ENCODE measurements at regions not wholly inside any gene's neighbourhood (a gene's known extent, or its start where the extent isn't known, plus 50 kb on each side); places are given as distances from the start of the nearest gene placed in this dataset.
"Not testable (repeated sequence)": the region's sequence is repeated elsewhere in the genome, so short reads cannot be mapped to it uniquely, and the experiment has no call there.

GRCh38 chr15:20416618-20417017, 125.0 kb downstream of the GOLGA6L6 start:
- H3K9ac ChIP-seq (ENCODE audit: low read length); ATAC-seq; DNase-seq (ENCODE audit: low read depth, low spot score); H3K9me2 ChIP-seq (ENCODE audit: insufficient read depth); H3K4me2 ChIP-seq (ENCODE audit: low read length); H3K36me3 ChIP-seq (ENCODE audit: control insufficient read depth in 1 of 2, insufficient read depth in 2 of 2, low read length in 2 of 2); BruUV-seq (replicated peaks); H3K4me1 ChIP-seq (ENCODE audit: control insufficient read depth in 1 of 2, insufficient read depth in 2 of 2, low read length in 2 of 2); H2AFZ ChIP-seq (ENCODE audit: low read depth, low read length, poor library complexity, severe bottlenecking); H3K27ac ChIP-seq (ENCODE audit: low read depth, low read length); H3K4me3 ChIP-seq (replicated peaks in 1 of 2; ENCODE audit: low read depth in 1 of 2, low read length in 2 of 2); intact Hi-C loops (cut with micrococcal nuclease); H4K20me1 ChIP-seq (ENCODE audit: insufficient read depth); H3K27me3 ChIP-seq (ENCODE audit: insufficient read depth, low read length); RAD21 ChIA-PET (ENCODE audit: low non-redundant PET in 1 of 2, low total read pairs in 2 of 2, uncharacterized antibody in 2 of 2, unreplicated experiment in 2 of 2); H3K79me2 ChIP-seq (ENCODE audit: insufficient read depth, low read length); CTCF ChIA-PET; POLR2A ChIA-PET: not testable (repeated sequence)
- peaks cover 39 to 44% of the 10 kb centered on the region in 2 experiments for H3K9me3 ChIP-seq (ENCODE audit: control insufficient read depth in 1 of 2, insufficient read depth in 1 of 2, low read depth in 1 of 2, low read length in 2 of 2)

GRCh38 chr15:20409667-20410198, 131.9 kb downstream of the GOLGA6L6 start:
- H4K20me1 ChIP-seq (ENCODE audit: insufficient read depth); POLR2A ChIA-PET; H3K36me3 ChIP-seq (ENCODE audit: control insufficient read depth in 1 of 2, insufficient read depth in 2 of 2, low read length in 2 of 2); H3K4me3 ChIP-seq (replicated peaks in 1 of 2; ENCODE audit: low read depth in 1 of 2, low read length in 2 of 2); H3K4me1 ChIP-seq (ENCODE audit: control insufficient read depth in 1 of 2, insufficient read depth in 2 of 2, low read length in 2 of 2); H3K4me2 ChIP-seq (ENCODE audit: low read length); BruUV-seq (replicated peaks); H3K9ac ChIP-seq (ENCODE audit: low read length); H2AFZ ChIP-seq (ENCODE audit: low read depth, low read length, poor library complexity, severe bottlenecking); DNase-seq (ENCODE audit: low read depth, low spot score); ATAC-seq; H3K79me2 ChIP-seq (ENCODE audit: insufficient read depth, low read length); H3K9me2 ChIP-seq (ENCODE audit: insufficient read depth); H3K27me3 ChIP-seq (ENCODE audit: insufficient read depth, low read length); CTCF ChIA-PET; RAD21 ChIA-PET (ENCODE audit: low non-redundant PET in 1 of 2, low total read pairs in 2 of 2, uncharacterized antibody in 2 of 2, unreplicated experiment in 2 of 2); H3K27ac ChIP-seq (ENCODE audit: low read depth, low read length): not testable (repeated sequence)
- intact Hi-C loops (cut with micrococcal nuclease), result loop anchor here (10.0 kb wide), 1 partner anchor 195 kb away; no protein-coding TSS in a partner anchor
- peaks cover 31 to 56% of the 10 kb centered on the region in 2 experiments for H3K9me3 ChIP-seq (ENCODE audit: control insufficient read depth in 1 of 2, insufficient read depth in 1 of 2, low read depth in 1 of 2, low read length in 2 of 2)

- POLR2A ChIA-PET, result no interaction called here
- Histone ChIP-seq H3K4me1 (ENCODE audit: control insufficient read depth in 1 of 2, insufficient read depth in 2 of 2, low read length in 2 of 2) (peaks cover 0 to 2% of the 10 kb centered on the region in 2 experiments; a peak in 1 of 4 replicates), H3K9me2 (ENCODE audit: insufficient read depth) (no peaks in the 10 kb centered on the region), H3K9me3 (ENCODE audit: control insufficient read depth in 1 of 2, insufficient read depth in 1 of 2, low read depth in 1 of 2, low read length in 2 of 2) (peaks cover 31 to 58% of the 10 kb centered on the region in 2 experiments), H3K36me3 (ENCODE audit: control insufficient read depth in 1 of 2, insufficient read depth in 2 of 2, low read length in 2 of 2) (peaks cover 0 to 5% of the 10 kb centered on the region in 2 experiments; a peak in 1 of 4 replicates), H3K27ac (ENCODE audit: low read depth, low read length) (no peak overlapping the region), H3K79me2 (ENCODE audit: insufficient read depth, low read length) (no peaks in the 10 kb centered on the region), H3K27me3 (ENCODE audit: insufficient read depth, low read length) (no peaks in the 10 kb centered on the region), H2AFZ (ENCODE audit: low read depth, low read length, poor library complexity, severe bottlenecking) (no peak overlapping the region), H3K4me2 (ENCODE audit: low read length) (no peak overlapping the region), H4K20me1 (ENCODE audit: insufficient read depth) (no peaks in the 10 kb centered on the region), H3K9ac (ENCODE audit: low read length) (no peak overlapping the region), H3K4me3 (replicated peaks in 1 of 2; ENCODE audit: low read depth in 1 of 2, low read length in 2 of 2) (no peak overlapping the region)
- no peak for DNase-seq (ENCODE audit: low read depth, low spot score)
- no peak for ATAC-seq
- no TSS peak for BruUV-seq (replicated peaks)
- intact Hi-C loops (cut with micrococcal nuclease), result loop anchor here (10.0 kb wide), 1 partner anchor 194 kb away; no protein-coding TSS in a partner anchor
- CTCF ChIA-PET, result no interaction called here
- RAD21 ChIA-PET (ENCODE audit: low non-redundant PET in 1 of 2, low total read pairs in 2 of 2, uncharacterized antibody in 2 of 2, unreplicated experiment in 2 of 2), result no interaction called here
- TF ChIP-seq ELF1 (IDR thresholded peaks at IDR 0.05; ENCODE audit: borderline replicate concordance, low read depth), result no peak
- no peak for TF ChIP-seq REST (IDR thresholded peaks at IDR 0.05; ENCODE audit: low read depth)
- no peak for TF ChIP-seq SRF (IDR thresholded peaks at IDR 0.05; ENCODE audit: low read depth)
- TF ChIP-seq ZFX (IDR thresholded peaks at IDR 0.05), result no peak
- no peak for TF ChIP-seq CTCF (IDR thresholded peaks at IDR 0.05 in 2 of 3, conservative IDR thresholded peaks at IDR 0.05 in 1 of 3; ENCODE audit: borderline replicate concordance in 1 of 3, insufficient read depth in 1 of 3, low read depth in 2 of 3, low read length in 2 of 3)
- no peak for TF ChIP-seq CEBPB (IDR thresholded peaks at IDR 0.05; ENCODE audit: low read depth)
- no peak for TF ChIP-seq RAD21 (IDR thresholded peaks at IDR 0.05; ENCODE audit: low read depth)
- TF ChIP-seq CBX3 (IDR thresholded peaks at IDR 0.05; ENCODE audit: low read depth), result no peak
Observed at GRCh38 chr15:20409247-20409646, 132.4 kb downstream of the GOLGA6L6 start.

All from HCT116 (cell line).